Esophagus muscularis mucosa (tissue), 3 donors: ENCODE measurements at regions not wholly inside any gene's neighbourhood (a gene's known extent, or its start where the extent isn't known, plus 50 kb on each side); places are given as distances from the start of the nearest gene placed in this dataset.

Source experiments
- POLR2A ChIP-seq: fragments of 450-650 bp; IDR thresholded peaks from one replicate; pipeline ENCODE4 v1.6.1; 2017; ENCODE audit warnings: antibody characterized with exemption, moderate library complexity, mild to moderate bottlenecking, low read depth
- POLR2AphosphoS5 ChIP-seq, 2 donors: sonication (generic); formaldehyde crosslinking; IDR thresholded peaks; one replicate each; pipeline ENCODE4 v1.6.1; 2017; ENCODE audit warnings: antibody characterized with exemption in 2 of 2
- TF ChIP-seq, protein P1 (sequence below), 3 experiments: fragments of 200-600 bp in 2 of 3; fragments of 450-650 bp in 1 of 3; sonication (generic) in 2 of 3; IDR thresholded peaks; one replicate each; pipeline ENCODE4 v1.5.1; 2017 to 2019; ENCODE audit warnings: antibody characterized with exemption in 3 of 3, mild to moderate bottlenecking in 2 of 3, moderate library complexity in 1 of 3

GRCh38 chr7:47153576-47153975 is 428.3 kb downstream of the TNS3 start:
- TF ChIP-seq, protein P1, sequence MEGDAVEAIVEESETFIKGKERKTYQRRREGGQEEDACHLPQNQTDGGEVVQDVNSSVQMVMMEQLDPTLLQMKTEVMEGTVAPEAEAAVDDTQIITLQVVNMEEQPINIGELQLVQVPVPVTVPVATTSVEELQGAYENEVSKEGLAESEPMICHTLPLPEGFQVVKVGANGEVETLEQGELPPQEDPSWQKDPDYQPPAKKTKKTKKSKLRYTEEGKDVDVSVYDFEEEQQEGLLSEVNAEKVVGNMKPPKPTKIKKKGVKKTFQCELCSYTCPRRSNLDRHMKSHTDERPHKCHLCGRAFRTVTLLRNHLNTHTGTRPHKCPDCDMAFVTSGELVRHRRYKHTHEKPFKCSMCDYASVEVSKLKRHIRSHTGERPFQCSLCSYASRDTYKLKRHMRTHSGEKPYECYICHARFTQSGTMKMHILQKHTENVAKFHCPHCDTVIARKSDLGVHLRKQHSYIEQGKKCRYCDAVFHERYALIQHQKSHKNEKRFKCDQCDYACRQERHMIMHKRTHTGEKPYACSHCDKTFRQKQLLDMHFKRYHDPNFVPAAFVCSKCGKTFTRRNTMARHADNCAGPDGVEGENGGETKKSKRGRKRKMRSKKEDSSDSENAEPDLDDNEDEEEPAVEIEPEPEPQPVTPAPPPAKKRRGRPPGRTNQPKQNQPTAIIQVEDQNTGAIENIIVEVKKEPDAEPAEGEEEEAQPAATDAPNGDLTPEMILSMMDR (IDR thresholded peaks at IDR 0.05): no peak
- TF ChIP-seq POLR2AphosphoS5 (IDR thresholded peaks at IDR 0.05) (no peak), POLR2A (no peak)
